HEK293T (cell line): ENCODE measurements at regions not wholly inside any gene's neighbourhood (a gene's known extent, or its start where the extent isn't known, plus 50 kb on each side); places are given as distances from the start of the nearest gene placed in this dataset.

Experiments
- CTCF ChIA-PET: fragments of 350-600 bp; formaldehyde crosslinking; extraction: SDS; loops from one replicate; lab custom pipeline; 2021; ENCODE audit warnings: antibody characterized with exemption, inconsistent platforms; lab: Yijun Ruan, JAX
- POLR2A ChIA-PET: fragments of 350-600 bp; formaldehyde crosslinking; extraction: SDS; loops from one replicate; lab custom pipeline; 2020; ENCODE audit warnings: antibody characterized with exemption, inconsistent platforms; lab: Yijun Ruan, JAX
- DNase-seq: peaks from one replicate; pipeline ENCODE4 v3.0.0; 2012; ENCODE audit warnings: mixed read lengths; ENCODE audit errors: extremely low spot score
- ARNT ChIP-seq: fragments of 450-650 bp; IDR thresholded peaks from 2 replicates; pipeline ENCODE4 v1.6.1; 2017; ENCODE audit warnings: mild to moderate bottlenecking
- BHLHE40 ChIP-seq: fragments of 450-650 bp; IDR thresholded peaks from 2 replicates; pipeline ENCODE4 v1.6.1; 2016; ENCODE audit warnings: mild to moderate bottlenecking, moderate library complexity, borderline replicate concordance
- CTBP1 ChIP-seq: fragments of 450-650 bp; IDR thresholded peaks from 2 replicates; pipeline ENCODE4 v1.6.1; 2016; ENCODE audit warnings: borderline replicate concordance
- ELF4 ChIP-seq: fragments of 450-650 bp; IDR thresholded peaks from 2 replicates; pipeline ENCODE4 v1.6.1; 2017; ENCODE audit warnings: antibody characterized with exemption
- FOXA1 ChIP-seq: fragments of 450-650 bp; IDR thresholded peaks from 2 replicates; pipeline ENCODE4 v1.6.1; 2016; ENCODE audit warnings: mild to moderate bottlenecking
- FOXK2 ChIP-seq: fragments of 450-650 bp; IDR thresholded peaks from 2 replicates; pipeline ENCODE4 v1.6.1; 2016; ENCODE audit warnings: mild to moderate bottlenecking
- FOXM1 ChIP-seq: fragments of 450-650 bp; IDR thresholded peaks from 2 replicates; pipeline ENCODE4 v1.6.1; 2017; ENCODE audit warnings: mild to moderate bottlenecking, borderline replicate concordance
- HDGF ChIP-seq: fragments of 450-650 bp; IDR thresholded peaks from 2 replicates; pipeline ENCODE4 v1.6.1; 2017; ENCODE audit warnings: antibody characterized with exemption, borderline replicate concordance
- L3MBTL2 ChIP-seq: fragments of 450-650 bp; conservative IDR thresholded peaks from 2 replicates; pipeline ENCODE4 v1.6.1; 2016; ENCODE audit warnings: mild to moderate bottlenecking
- LEF1 ChIP-seq: fragments of 450-650 bp; IDR thresholded peaks from 2 replicates; pipeline ENCODE4 v1.6.1; 2017; ENCODE audit warnings: mild to moderate bottlenecking, borderline replicate concordance
- NFRKB ChIP-seq: fragments of 450-650 bp; IDR thresholded peaks from 2 replicates; pipeline ENCODE4 v1.6.1; 2016; ENCODE audit warnings: mild to moderate bottlenecking, moderate library complexity
- PKNOX1 ChIP-seq: fragments of 450-650 bp; IDR thresholded peaks from 2 replicates; pipeline ENCODE4 v1.6.1; 2016
- SP1 ChIP-seq: fragments of 450-650 bp; IDR thresholded peaks from 2 replicates; pipeline ENCODE4 v1.6.1; 2017
- SUZ12 ChIP-seq: fragments of 450-650 bp; IDR thresholded peaks from 2 replicates; pipeline ENCODE4 v1.6.1; 2016; ENCODE audit warnings: mild to moderate bottlenecking
- TARDBP ChIP-seq: fragments of 450-650 bp; IDR thresholded peaks from 2 replicates; pipeline ENCODE4 v1.6.1; 2016
- ZNF384 ChIP-seq: fragments of 450-650 bp; IDR thresholded peaks from 2 replicates; pipeline ENCODE4 v1.6.1; 2016

DNA sequence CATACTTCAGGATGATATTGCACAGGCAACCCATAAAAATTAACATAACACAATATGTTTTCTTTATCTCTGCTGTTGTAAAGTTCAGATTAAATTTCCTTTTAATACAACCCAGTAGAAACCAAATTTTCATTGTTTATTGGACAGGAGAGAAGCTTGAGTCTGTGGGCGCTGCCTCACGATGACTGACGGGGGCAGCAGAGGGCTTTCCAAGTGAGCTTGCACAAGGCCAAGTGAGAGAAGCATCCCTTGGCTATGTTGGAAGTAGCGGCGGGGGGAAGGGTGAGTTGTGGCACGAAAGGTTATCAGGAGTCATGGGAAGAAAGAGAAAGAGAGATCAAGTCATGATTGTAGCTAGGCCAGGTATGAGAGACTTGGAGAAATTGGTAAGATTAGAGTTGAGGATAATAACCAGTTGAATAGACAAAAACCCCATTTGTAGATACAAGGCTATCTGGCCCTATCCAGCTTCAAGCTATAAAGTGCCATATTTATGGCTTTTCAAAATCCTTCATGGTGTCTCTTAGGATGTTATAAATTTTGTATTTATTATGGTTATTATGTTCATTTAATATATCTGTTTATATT is 413.7 kb upstream of the FAM98A start:
- POLR2A ChIA-PET: no interaction called here
- DNase-seq: peak; percentile 55
- CTCF ChIA-PET: interaction anchor here (0.6 to 1.2 kb wide), 4 partner anchors 12 to 1399 kb away, joined by 3 to 6 read pairs (median 3); no protein-coding TSS in a partner anchor
- TF ChIP-seq NFRKB (no peak), FOXM1 (no peak), SP1 (no peak)

GRCh38 chr2:34011684-34012083 is 412.6 kb upstream of the FAM98A start:
- POLR2A ChIA-PET: no interaction called here
- no peak for TF ChIP-seq ARNT
- TF ChIP-seq BHLHE40: no peak
- no peak for TF ChIP-seq FOXK2
- no peak for TF ChIP-seq CTBP1
- TF ChIP-seq ZNF384: no peak
- no peak for TF ChIP-seq LEF1
- TF ChIP-seq SP1: no peak
- no peak for TF ChIP-seq TARDBP
- no peak for TF ChIP-seq NFRKB
- TF ChIP-seq HDGF: no peak
- TF ChIP-seq SUZ12: no peak
- no peak for TF ChIP-seq PKNOX1
- TF ChIP-seq L3MBTL2: no peak
- no peak for TF ChIP-seq FOXA1
- TF ChIP-seq FOXM1: no peak
- TF ChIP-seq ELF4: no peak
- no peak for DNase-seq
- CTCF ChIA-PET: no interaction called here

DNA sequence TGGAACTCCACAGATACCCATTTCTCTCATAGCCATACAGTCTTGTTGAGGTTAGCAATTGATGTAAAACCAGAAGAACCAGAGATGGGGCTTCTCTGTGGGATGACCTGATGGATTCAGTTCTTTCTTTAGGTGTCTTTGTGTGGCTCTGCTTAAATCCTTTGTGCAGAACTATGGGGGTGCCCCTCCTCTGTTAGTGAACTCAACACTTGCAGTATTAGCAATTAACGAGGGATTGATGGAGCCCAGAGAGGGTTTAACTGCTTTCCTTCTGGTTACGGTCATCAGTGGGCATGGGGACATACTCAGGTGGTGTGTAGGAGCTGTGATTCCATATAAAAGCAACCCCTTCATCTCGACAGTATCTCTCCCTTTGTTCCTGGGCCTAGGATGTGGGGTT is 406.8 kb upstream of the FAM98A start:
- CTCF ChIA-PET: no interaction called here
- no peak for DNase-seq
- TF ChIP-seq L3MBTL2 (no peak), HDGF (no peak), BHLHE40 (no peak), ZNF384 (no peak), FOXK2 (no peak), ELF4 (no peak), ARNT (no peak), NFRKB (no peak), SUZ12 (no peak), CTBP1 (no peak), SP1 (no peak), LEF1 (no peak), FOXM1 (no peak), TARDBP (no peak), PKNOX1 (no peak), FOXA1 (no peak)
- POLR2A ChIA-PET: no interaction called here

DNA sequence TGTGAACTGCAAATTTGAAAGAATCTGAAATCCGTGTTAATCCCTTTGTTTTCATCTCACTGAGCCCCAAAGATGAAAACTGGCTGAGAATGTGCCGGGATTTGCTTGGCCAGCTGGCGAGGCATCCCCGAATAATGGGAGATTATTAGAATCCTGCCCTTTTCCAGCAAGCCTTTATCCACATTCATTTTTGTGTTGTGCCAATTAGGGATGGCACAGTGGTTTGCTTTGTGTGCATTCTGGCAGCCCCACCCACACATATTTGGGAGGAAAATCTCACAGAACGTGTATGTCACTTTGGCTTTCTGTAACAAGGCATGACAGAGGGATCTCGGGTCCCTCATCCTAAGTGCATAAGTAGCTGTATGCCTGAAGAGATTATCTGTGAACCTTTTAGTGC is 405.8 kb upstream of the FAM98A start:
- no peak for DNase-seq
- CTCF ChIA-PET: no interaction called here
- POLR2A ChIA-PET: no interaction called here
- TF ChIP-seq SUZ12 (no peak), TARDBP (no peak), PKNOX1 (no peak), HDGF (no peak), FOXK2 (no peak), L3MBTL2 (no peak), ZNF384 (no peak), FOXA1 (no peak), ARNT (no peak), ELF4 (no peak), CTBP1 (no peak), FOXM1 (no peak), SP1 (no peak), NFRKB (no peak), BHLHE40 (no peak), LEF1 (no peak)

DNA sequence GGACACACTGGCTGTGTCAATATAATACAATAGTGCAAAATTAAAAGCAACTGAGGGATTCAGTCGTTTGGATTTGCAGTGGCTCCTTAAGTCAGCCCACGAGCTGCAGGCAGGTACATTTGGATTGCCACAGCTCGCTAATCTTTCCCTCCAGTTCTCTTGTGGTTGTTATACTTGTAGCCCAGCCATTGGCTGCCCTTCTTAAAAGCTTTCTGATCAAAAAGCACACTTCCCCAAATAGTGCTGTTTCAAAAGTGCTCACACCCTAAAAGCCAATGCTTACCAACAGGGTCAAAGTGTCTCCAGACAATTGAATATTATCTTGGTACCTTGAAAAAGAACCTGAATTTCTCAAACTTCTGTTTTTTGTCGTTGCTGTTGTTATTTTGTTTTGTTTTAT is 404.7 kb upstream of the FAM98A start:
- TF ChIP-seq SUZ12 (no peak), L3MBTL2 (no peak), LEF1 (no peak), ELF4 (no peak), FOXM1 (no peak), ZNF384 (no peak), NFRKB (no peak)
- ChIA-PET POLR2A (no interaction called here), CTCF (no interaction called here)
- DNase-seq: no peak

DNA sequence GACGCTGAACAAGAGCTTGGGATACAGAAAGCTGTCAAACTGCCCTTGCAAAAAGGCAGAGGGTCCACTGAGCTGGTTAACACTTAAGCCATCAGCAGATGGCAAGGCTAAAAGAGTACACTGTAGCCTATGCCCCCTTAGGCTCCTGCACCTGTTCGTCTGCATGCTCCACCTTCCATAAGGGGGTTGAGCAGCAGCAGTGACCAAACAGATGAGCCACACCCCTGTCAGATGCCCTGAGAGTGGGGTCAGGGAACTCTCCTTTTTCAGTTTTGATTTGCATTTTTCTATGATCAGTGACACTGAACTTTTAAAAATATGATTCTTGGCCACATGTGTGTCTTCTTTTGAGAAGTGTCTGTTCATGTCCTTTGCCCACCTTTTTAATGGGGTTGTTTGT is 402.5 kb upstream of the FAM98A start:
- no peak for DNase-seq
- ChIA-PET CTCF (no interaction called here), POLR2A (no interaction called here)
- TF ChIP-seq TARDBP: no peak
- TF ChIP-seq ZNF384: no peak
- no peak for TF ChIP-seq BHLHE40
- TF ChIP-seq PKNOX1: no peak
- no peak for TF ChIP-seq L3MBTL2
- TF ChIP-seq CTBP1: no peak
- no peak for TF ChIP-seq ELF4
- TF ChIP-seq HDGF: no peak
- TF ChIP-seq ARNT: no peak
- TF ChIP-seq LEF1: no peak
- no peak for TF ChIP-seq SP1
- no peak for TF ChIP-seq FOXK2
- no peak for TF ChIP-seq FOXA1
- TF ChIP-seq NFRKB: no peak
- TF ChIP-seq FOXM1: no peak
- TF ChIP-seq SUZ12: no peak
